LHCN-M2 (cell line): ENCODE measurements at regions not wholly inside any gene's neighbourhood (a gene's known extent, or its start where the extent isn't known, plus 50 kb on each side); places are given as distances from the start of the nearest gene placed in this dataset.

Experiments
- DNase-seq: peaks from one replicate; pipeline ENCODE4 v3.0.0-alpha.2; 2012; ENCODE audit warnings: low read depth

DNA sequence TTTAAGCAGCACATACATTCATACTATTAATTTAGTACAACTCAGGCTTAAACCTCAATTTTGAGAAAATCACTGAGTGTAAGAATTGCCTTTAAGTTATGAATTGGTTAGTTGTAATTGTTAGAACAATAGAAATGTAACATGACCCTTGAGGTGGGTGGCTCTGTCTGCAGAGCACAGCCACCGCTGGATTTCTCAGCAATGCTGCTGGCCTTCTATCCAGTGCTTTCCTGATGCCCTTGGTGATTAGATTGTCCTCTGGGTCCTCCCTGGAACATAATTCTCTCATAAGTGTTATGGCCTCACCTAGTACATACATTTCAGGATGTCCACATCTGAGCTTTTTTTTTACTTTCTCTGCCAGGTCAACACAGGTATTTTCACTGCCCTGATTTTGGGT, 213.2 kb downstream of the SLC7A11 start:
- no peak for DNase-seq

GRCh38 chr4:138021139-138021830, 220.9 kb downstream of the SLC7A11 start:
- DNase-seq: no peak

GRCh38 chr4:138014590-138015288, 227.4 kb downstream of the SLC7A11 start:
- no peak for DNase-seq

GRCh38 chr4:138013625-138014024, 228.5 kb downstream of the SLC7A11 start:
- no peak for DNase-seq

- no peak for DNase-seq
Measured at GRCh38 chr4:138010639-138011038, 231.5 kb downstream of the SLC7A11 start.

- peak; percentile 20 for DNase-seq
Measured at GRCh38 chr4:138007572-138007971, 234.6 kb downstream of the SLC7A11 start.

DNA sequence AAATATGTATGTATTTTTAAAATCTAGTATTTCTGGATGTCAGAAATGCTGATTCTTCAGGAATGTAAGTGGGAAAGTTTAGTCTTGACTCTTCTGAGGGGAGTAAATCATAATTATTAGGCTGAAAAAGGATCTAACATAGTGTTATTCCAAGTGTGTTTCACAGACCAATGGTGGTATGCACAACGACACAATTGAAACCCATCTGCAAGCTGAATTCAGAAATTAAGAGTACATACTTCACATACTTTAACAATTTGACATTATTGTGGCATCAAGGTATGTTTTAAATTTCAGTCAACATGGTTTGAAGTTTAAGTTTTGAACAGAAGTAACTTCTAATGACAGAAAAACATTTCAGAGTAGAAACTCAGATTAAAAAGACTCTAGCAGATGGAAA, 236.7 kb downstream of the SLC7A11 start:
- no peak for DNase-seq

DNA sequence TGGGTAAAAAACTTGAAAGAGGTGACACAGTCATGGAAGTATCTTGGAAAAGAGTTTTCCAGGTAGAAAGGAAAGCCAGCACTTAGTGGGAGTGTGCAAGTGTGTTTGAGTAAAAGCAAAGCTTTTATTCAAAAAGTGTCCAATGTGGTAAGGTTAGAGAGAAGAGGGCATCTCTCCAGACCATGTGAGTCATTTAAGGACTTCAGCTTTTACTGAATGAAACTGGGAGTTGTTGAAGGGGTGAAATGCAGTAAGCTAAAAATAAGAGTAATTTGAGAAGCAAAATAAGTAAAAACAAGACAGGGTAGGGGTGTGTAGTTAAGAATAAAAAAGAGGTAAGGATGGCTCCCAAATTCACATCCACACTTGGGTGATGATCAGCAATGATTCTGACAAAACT, 238.9 kb downstream of the SLC7A11 start:
- DNase-seq: peak; percentile 31

DNA sequence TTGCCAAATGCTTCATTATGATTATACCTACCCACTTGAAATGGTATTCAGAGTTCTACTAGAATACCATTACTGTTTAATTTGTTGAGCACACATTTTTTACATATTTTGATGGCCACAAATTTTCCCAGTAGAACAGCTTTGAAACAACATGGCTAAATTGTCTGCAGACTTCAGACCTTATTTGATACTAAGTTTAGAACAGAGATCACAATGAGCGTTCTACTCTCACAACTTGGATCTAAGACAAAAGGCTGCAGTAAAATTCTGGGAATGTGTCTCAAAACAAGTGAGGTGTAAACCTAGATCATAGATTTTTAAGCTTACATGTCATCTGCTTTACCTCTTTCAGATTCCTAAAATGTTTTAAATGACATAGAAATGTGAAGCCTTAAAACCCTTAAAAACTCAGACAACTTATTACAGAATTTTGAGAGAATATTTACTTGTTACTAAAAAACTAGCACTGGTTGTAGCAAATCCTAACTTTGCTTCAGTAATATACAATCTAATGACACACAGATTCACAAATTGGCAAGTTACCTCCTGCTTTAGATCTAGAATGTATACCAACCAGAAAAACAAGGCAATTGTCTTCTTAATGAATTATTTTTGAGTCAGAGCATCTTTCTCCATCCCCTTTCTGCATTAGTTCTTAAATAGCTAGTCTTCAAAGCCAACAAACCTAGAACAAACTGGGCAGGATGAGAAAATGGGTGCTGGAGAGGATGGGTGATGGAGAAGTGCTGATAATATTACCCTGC, 243.3 kb downstream of the SLC7A11 start:
- DNase-seq: peak; percentile 39

DNA sequence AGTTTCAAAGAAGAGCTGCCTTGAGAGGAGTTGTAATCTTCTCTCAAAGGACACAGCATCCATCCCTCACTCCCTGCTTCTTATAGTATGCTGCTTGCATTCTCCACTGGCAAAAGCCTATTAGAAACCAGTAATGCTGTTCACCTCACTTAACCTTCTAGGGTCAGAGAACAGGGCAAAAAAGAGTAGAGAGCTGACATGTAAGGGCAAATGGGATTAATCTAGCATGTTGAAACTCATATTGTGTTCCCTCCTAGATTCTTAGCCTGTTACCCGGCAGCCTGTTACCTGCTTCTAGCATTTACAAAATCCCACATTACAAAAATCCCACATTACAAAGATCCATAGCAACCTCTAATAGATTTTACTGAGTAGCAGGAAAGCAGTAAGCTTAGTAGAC, 244.7 kb downstream of the SLC7A11 start:
- no peak for DNase-seq

GRCh38 chr4:137994853-137995252, 247.3 kb downstream of the SLC7A11 start:
- DNase-seq: no peak

GRCh38 chr4:137993232-137993631, 248.9 kb downstream of the SLC7A11 start:
- no peak for DNase-seq

DNA sequence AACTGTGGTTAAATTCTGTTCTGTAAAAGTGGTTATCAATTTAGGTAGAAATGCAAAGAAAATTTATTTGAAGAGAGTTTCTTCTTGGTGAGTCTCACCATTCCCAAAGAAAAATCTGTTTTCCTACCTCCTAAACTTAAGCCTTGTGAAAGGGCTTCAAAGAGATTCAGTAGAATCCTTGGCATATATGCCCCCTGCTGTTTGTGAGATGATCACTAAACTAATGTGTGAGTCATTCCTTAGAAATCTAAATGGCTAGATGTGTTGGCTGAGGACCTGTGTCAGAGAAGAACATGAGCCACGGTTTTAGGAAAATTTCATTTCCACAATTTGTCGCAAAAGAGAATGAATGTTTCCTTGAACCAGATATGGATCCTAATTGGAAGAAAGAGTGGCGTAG, 260.9 kb downstream of the SLC7A11 start:
- peak; percentile 68 for DNase-seq

- no peak for DNase-seq
Measured at GRCh38 chr4:137980641-137981040, 261.5 kb downstream of the SLC7A11 start.

GRCh38 chr4:137979938-137980337, 262.2 kb downstream of the SLC7A11 start:
- DNase-seq: no peak

DNA sequence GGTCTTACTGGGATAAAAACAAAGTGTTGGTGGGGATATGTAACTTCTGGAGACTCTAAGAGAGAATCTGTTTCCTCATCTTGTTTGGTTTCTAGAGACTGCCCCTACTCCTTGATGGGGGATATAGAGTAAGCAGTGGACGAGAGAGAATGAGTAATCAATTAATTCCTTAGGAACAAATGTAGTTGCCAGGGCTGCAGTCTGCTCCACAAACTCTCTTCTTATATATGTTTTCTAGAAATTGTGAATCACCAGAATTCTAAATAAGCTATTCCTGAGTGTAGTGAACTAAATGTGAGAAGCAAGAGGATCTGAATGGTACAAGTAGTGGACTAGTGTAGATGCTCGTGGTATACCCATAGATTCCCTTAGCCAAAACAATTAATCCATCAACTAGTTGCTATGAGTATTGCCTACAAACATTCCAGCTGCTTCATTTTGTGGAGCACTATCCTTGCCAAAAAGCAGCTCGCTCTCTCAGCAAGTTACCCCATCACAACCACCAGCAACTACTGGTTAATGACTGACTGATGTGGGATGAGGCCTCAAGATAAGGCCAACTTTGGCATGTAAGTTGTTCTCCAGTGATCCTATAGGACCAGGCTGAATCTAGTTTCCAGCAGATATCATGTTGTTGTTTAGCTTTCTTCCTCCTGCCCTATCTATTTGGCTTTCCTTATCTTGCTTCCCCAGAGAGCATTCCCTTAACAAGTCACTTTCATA, 273.0 kb downstream of the SLC7A11 start:
- no peak for DNase-seq

- peak; percentile 22 for DNase-seq
Measured at GRCh38 chr4:137967480-137968190, 274.5 kb downstream of the SLC7A11 start.

DNA sequence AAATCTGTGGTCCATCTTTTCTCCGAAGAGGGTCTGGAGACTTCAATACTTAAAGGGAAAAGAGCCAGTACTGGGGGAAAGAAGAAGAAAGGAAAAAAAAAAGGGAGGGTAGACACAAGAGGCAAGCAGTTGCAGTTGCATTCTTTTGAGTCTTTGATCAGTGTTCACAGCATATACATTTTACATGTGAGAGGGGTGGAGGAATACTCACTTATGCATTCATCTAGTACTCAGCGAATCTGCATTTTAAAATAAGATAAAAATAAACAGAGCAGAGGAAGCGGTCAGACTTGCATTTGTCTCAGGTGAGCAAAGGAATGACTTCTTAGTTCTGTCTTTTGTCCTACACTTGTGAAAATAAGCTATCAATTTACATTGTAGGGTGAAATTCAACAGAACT, 275.6 kb downstream of the SLC7A11 start:
- no peak for DNase-seq

- peak; percentile 87 for DNase-seq
Measured at GRCh38 chr4:137961051-137961438, 281.1 kb downstream of the SLC7A11 start.

DNA sequence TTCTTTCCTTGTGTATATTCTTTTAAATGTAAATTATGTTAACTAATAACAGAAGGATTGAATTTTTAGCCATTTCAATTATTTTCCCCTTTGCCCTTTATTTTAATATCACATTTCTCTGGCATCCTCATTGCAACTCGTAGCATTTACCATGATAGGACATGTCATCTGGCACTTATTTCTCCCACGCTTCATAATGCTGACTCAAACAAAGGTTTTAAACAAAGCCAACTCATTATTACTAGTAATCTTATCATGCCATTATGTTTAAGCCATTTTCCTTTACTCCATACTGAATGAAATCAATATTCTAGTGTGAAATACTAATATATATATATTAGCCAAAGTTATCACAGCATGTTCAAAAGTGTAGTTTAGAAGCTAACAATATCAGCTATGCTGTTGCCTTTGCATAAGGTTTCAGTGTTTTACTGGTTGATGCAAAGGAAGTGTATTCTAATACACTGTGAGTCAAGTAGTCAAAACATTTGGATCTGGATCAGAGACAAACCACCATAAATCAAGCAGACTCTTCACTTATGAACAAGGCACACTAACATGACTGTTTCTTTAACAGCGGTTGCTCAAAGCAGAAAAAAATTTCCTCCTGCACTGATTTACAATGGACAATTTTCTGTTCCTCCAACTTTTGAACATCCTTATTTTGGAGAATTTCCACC, 281.6 kb downstream of the SLC7A11 start:
- peak; percentile 81 for DNase-seq

- no peak for DNase-seq
Measured at GRCh38 chr4:137957806-137958205, 284.3 kb downstream of the SLC7A11 start.
